K562 (cell line): ENCODE measurements at regions not wholly inside any gene's neighbourhood (a gene's known extent, or its start where the extent isn't known, plus 50 kb on each side); places are given as distances from the start of the nearest gene placed in this dataset.

Experiments
- CEBPG ChIP-seq, 3 experiments: fragments of 200-800 bp in 1 of 3; sonication (Bioruptor generic) in 1 of 3; sonication (generic) in 1 of 3; formaldehyde crosslinking in 1 of 3; IDR thresholded peaks in 2 of 3; conservative IDR thresholded peaks in 1 of 3; 2 replicates each; pipeline versions ENCODE4 v1.6.1 to v1.8.0; 2016 to 2022; ENCODE audit warnings: missing compliant biosample characterization in 2 of 3, missing genetic modification characterization in 2 of 3, mild to moderate bottlenecking in 1 of 3, missing genetic modification reagents in 1 of 3
- CHAMP1 ChIP-seq: fragments of 450-650 bp; IDR thresholded peaks from 2 replicates; pipeline ENCODE4 v1.6.1; 2016; ENCODE audit warnings: mild to moderate bottlenecking
- DEAF1 ChIP-seq: fragments of 450-650 bp; formaldehyde crosslinking; IDR thresholded peaks from 2 replicates; pipeline ENCODE4 v1.4.0; 2020; ENCODE audit warnings: mild to moderate bottlenecking, moderate library complexity
- EP300 ChIP-seq: IDR thresholded peaks from 2 replicates; pipeline ENCODE4 v1.6.1; 2012; ENCODE audit warnings: low read length, improper control_type of control experiment
- HDAC1 ChIP-seq, 2 experiments: fragments of 450-650 bp; IDR thresholded peaks; 2 replicates each; pipeline ENCODE4 v1.6.1; 2016 to 2017; ENCODE audit warnings: inconsistent platforms in 1 of 2, mild to moderate bottlenecking in 1 of 2, moderate library complexity in 1 of 2
- MAFG ChIP-seq: fragments of 450-650 bp; conservative IDR thresholded peaks from 2 replicates; pipeline ENCODE4 v1.6.1; 2016; ENCODE audit warnings: missing genetic modification characterization, missing compliant biosample characterization
- MITF ChIP-seq: IDR thresholded peaks from 2 replicates; pipeline ENCODE4 v1.6.1; 2014; ENCODE audit warnings: antibody characterized with exemption
- NFE2L1 ChIP-seq: fragments of 450-650 bp; IDR thresholded peaks from 2 replicates; pipeline ENCODE4 v1.6.1; 2016; ENCODE audit warnings: missing genetic modification characterization, low read depth, mild to moderate bottlenecking, missing compliant biosample characterization, moderate library complexity, borderline replicate concordance
- PHB2 ChIP-seq: fragments of 450-650 bp; IDR thresholded peaks from 2 replicates; pipeline ENCODE4 v1.6.1; 2017; ENCODE audit warnings: low read depth
- POLR2AphosphoS5 ChIP-seq: IDR thresholded peaks from 2 replicates; pipeline ENCODE4 v1.6.1; 2011; ENCODE audit warnings: mild to moderate bottlenecking, low read depth, low read length, moderate library complexity; ENCODE audit not compliant: control insufficient read depth, insufficient read depth
- ZMIZ1 ChIP-seq, 2 experiments: fragments of 150-350 bp in 1 of 2; IDR thresholded peaks; 2 replicates each; pipeline ENCODE4 v1.6.1; 2012 to 2016; ENCODE audit warnings: low read depth in 2 of 2, low read length in 2 of 2, mild to moderate bottlenecking in 1 of 2, moderate library complexity in 1 of 2
- TF ChIP-seq, protein P1 (sequence below), 2 experiments: fragments of 450-650 bp in 1 of 2; sonication (generic) in 1 of 2; formaldehyde crosslinking in 1 of 2; IDR thresholded peaks in 1 of 2; conservative IDR thresholded peaks in 1 of 2; 2 replicates each; pipeline versions ENCODE4 v1.6.1 to v1.8.1; 2016 to 2023; ENCODE audit warnings: mild to moderate bottlenecking in 2 of 2, moderate library complexity in 2 of 2, inconsistent platforms in 1 of 2, missing genetic modification reagents in 1 of 2

- TF ChIP-seq CHAMP1 (0 out of 2 replicates have a peak, but pooled peaks have one; percentile 59), MAFG (tag) (peak; percentile 40; the same call in 1 of the 2 replicates), EP300 (peak; percentile 89), MITF (0 out of 2 replicates have a peak, but pooled peaks have one; percentile 19), NFE2L1 (no peak), HDAC1 (IDR thresholded peaks at IDR 0.05) (peak in 1 of 2 experiments; percentile 87; a peak in 2 of 4 replicates), POLR2AphosphoS5 (peak; percentile 86), DEAF1 (no peak), ZMIZ1 (IDR thresholded peaks at IDR 0.05; ENCODE audit: low read depth in 2 of 2, low read length in 2 of 2) (peak in 1 of 2 experiments; percentile 89; a peak in 2 of 4 replicates), PHB2 (peak; percentile 50), CEBPG (CRISPR knock-in tag; IDR thresholded peaks at IDR 0.05) (no peak), CEBPG (tag; conservative IDR thresholded peaks at IDR 0.05 in 1 of 2, IDR thresholded peaks at IDR 0.05 in 1 of 2) (no peak)
- TF ChIP-seq, protein P1, sequence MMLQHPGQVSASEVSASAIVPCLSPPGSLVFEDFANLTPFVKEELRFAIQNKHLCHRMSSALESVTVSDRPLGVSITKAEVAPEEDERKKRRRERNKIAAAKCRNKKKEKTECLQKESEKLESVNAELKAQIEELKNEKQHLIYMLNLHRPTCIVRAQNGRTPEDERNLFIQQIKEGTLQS (IDR thresholded peaks at IDR 0.05), result peak; percentile 65
- TF ChIP-seq, protein P1 (CRISPR knock-in tag; conservative IDR thresholded peaks at IDR 0.05), result no peak
These were observed 78.8 kb upstream of the CD83 start (continued) for GRCh38 chr6:14038467-14039437.
